SK-N-SH treated with all-trans-retinoic acid at 6 μM for 48 hours (cell line): ENCODE measurements at regions not wholly inside any gene's neighbourhood (a gene's known extent, or its start where the extent isn't known, plus 50 kb on each side); places are given as distances from the start of the nearest gene placed in this dataset.

Experiments
- ATAC-seq: fragments of 200-7000 bp; cut with Tn5 transposase; 3 replicates; pipeline ENCODE4 v1.9.1; 2020; ENCODE audit warnings: mild to moderate bottlenecking, moderate library complexity
- ARNTL ChIP-seq: fragments of 450-650 bp; formaldehyde crosslinking; IDR thresholded peaks from 2 replicates; pipeline ENCODE4 v1.5.0; 2020; ENCODE audit warnings: low read depth, mild to moderate bottlenecking, moderate library complexity, borderline replicate concordance
- BACH2 ChIP-seq: fragments of 250-450 bp; sonication (Bioruptor Pico); IDR thresholded peaks from 2 replicates; pipeline ENCODE4 v1.9.0; 2021; ENCODE audit warnings: mild to moderate bottlenecking, borderline replicate concordance
- CREB5 ChIP-seq: fragments of 250-450 bp; sonication (Bioruptor Pico); IDR thresholded peaks from 2 replicates; pipeline ENCODE4 v1.5.1; 2020; ENCODE audit warnings: low read depth, mild to moderate bottlenecking, moderate library complexity
- CSDC2 ChIP-seq: fragments of 250-450 bp; sonication (Bioruptor Pico); IDR thresholded peaks from 2 replicates; pipeline ENCODE4 v1.5.0; 2020; ENCODE audit warnings: mild to moderate bottlenecking, moderate library complexity
- CSRNP3 ChIP-seq: fragments of 250-450 bp; sonication (Bioruptor Pico); IDR thresholded peaks from 2 replicates; pipeline ENCODE4 v1.5.1; 2021; ENCODE audit warnings: mild to moderate bottlenecking, moderate library complexity
- GLIS3 ChIP-seq: fragments of 250-450 bp; sonication (Bioruptor Pico); IDR thresholded peaks from 2 replicates; pipeline ENCODE4 v1.5.0; 2020; ENCODE audit warnings: mild to moderate bottlenecking, moderate library complexity
- ISL1 ChIP-seq: fragments of 250-450 bp; sonication (Bioruptor Pico); IDR thresholded peaks from 2 replicates; pipeline ENCODE4 v2.1.2; 2022; ENCODE audit warnings: mild to moderate bottlenecking, moderate library complexity
- PATZ1 ChIP-seq: fragments of 250-450 bp; sonication (Bioruptor Pico); IDR thresholded peaks from 2 replicates; pipeline ENCODE4 v1.8.0; 2020; ENCODE audit warnings: mild to moderate bottlenecking, moderate library complexity, borderline replicate concordance
- POU6F1 ChIP-seq: fragments of 250-450 bp; sonication (Bioruptor Pico); IDR thresholded peaks from 2 replicates; pipeline ENCODE4 v1.8.0; 2021; ENCODE audit warnings: low read depth, mild to moderate bottlenecking, moderate library complexity, borderline replicate concordance
- PPARA ChIP-seq: fragments of 250-450 bp; sonication (Bioruptor Pico); IDR thresholded peaks from 2 replicates; pipeline ENCODE4 v1.5.0; 2020; ENCODE audit warnings: mild to moderate bottlenecking, borderline replicate concordance
- RARB ChIP-seq: fragments of 250-450 bp; sonication (Bioruptor Pico); IDR thresholded peaks from 2 replicates; pipeline ENCODE4 v1.8.0; 2021; ENCODE audit warnings: mild to moderate bottlenecking, moderate library complexity
- SNAI2 ChIP-seq: fragments of 250-450 bp; sonication (Bioruptor Pico); IDR thresholded peaks from 2 replicates; pipeline ENCODE4 v1.5.0; 2020; ENCODE audit warnings: mild to moderate bottlenecking, moderate library complexity
- TOX ChIP-seq: fragments of 250-450 bp; sonication (Bioruptor Pico); IDR thresholded peaks from 2 replicates; pipeline ENCODE4 v1.8.0; 2021; ENCODE audit warnings: mild to moderate bottlenecking, moderate library complexity, borderline replicate concordance
- TSHZ2 ChIP-seq: fragments of 250-450 bp; sonication (Bioruptor Pico); IDR thresholded peaks from 2 replicates; pipeline ENCODE4 v1.5.0; 2020; ENCODE audit warnings: mild to moderate bottlenecking, moderate library complexity
- ZC3H10 ChIP-seq: fragments of 250-450 bp; sonication (Bioruptor Pico); IDR thresholded peaks from 2 replicates; pipeline ENCODE4 v1.5.1; 2021; ENCODE audit warnings: mild to moderate bottlenecking, moderate library complexity
- ZFP3 ChIP-seq: fragments of 250-450 bp; sonication (Bioruptor Pico); IDR thresholded peaks from 2 replicates; pipeline ENCODE4 v1.5.0; 2020; ENCODE audit warnings: mild to moderate bottlenecking, moderate library complexity
- ZFP30 ChIP-seq: fragments of 450-650 bp; formaldehyde crosslinking; IDR thresholded peaks from 2 replicates; pipeline ENCODE4 v1.5.0; 2022; ENCODE audit warnings: mild to moderate bottlenecking, moderate library complexity
- ZNF565 ChIP-seq: fragments of 450-650 bp; formaldehyde crosslinking; conservative IDR thresholded peaks from 2 replicates; pipeline ENCODE4 v1.5.0; 2020; ENCODE audit warnings: low read depth, mild to moderate bottlenecking, moderate library complexity
- ZNF70 ChIP-seq: fragments of 450-650 bp; formaldehyde crosslinking; IDR thresholded peaks from 2 replicates; pipeline ENCODE4 v1.5.0; 2020; ENCODE audit warnings: mild to moderate bottlenecking, moderate library complexity
- ZNF8 ChIP-seq: fragments of 450-650 bp; formaldehyde crosslinking; IDR thresholded peaks from 2 replicates; pipeline ENCODE4 v1.5.0; 2020; ENCODE audit warnings: mild to moderate bottlenecking, moderate library complexity

DNA sequence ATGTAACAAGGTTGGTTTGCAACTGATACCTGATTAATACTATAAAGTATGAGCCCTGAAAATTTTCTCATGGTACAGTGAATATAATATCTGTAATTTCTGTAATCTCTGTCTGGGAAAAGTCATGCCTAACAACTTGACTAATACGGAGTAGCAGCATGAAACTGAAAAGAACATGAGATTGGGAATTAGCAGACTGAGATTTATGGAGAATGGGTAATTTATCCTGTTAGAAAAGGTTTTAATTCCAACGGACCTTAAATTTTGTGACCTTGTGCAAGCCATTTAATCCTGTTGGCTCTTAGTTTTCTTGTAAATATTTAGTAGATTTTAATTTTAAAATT lies 90.2 kb upstream of the CMC1 start:
- ATAC-seq, result no peak

DNA sequence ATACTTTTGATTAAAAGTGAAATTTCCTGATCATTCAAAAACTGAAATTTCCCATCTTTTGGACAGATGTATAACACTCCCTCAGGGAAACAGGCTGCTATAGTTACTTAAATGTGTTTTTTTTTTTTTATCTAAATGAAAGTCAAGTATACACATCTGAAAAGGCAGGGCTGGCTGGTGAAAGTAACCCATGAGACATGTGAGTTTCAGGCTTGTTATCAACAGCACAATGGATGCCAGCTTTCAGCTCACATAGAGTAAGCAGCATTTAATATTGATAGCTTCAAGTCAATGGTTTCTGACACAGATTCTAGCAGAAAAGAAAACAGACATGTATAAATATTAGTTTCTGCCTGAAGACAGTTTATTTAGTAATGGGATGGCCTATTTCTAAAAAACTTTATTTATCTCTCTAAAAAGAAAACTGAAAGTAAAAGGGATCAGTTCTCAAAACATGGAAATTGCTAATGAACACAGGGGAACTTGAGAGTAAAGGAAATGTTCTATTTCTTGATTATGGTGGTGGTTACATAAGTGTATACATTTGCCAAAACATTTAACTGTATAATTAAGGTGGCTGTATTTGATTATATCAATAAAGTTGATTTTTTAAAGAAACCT lies 89.7 kb upstream of the CMC1 start:
- no peak for TF ChIP-seq TSHZ2
- no peak for TF ChIP-seq RARB (CRISPR knock-in tag)
- TF ChIP-seq ZFP30, result no peak
- no peak for TF ChIP-seq SNAI2
- no peak for TF ChIP-seq POU6F1 (CRISPR knock-in tag)
- TF ChIP-seq TOX, result no peak
- TF ChIP-seq ZNF8 (CRISPR knock-in tag), result no peak
- no peak for TF ChIP-seq ZC3H10 (CRISPR knock-in tag)
- no peak for TF ChIP-seq CSRNP3 (CRISPR knock-in tag)

More for the DNA sequence above, 90.2 kb upstream of the CMC1 start:
- TF ChIP-seq ZNF8 (CRISPR knock-in tag) (no peak), CSDC2 (CRISPR knock-in tag) (no peak), ISL1 (CRISPR knock-in tag) (no peak), RARB (CRISPR knock-in tag) (no peak), PATZ1 (CRISPR knock-in tag) (no peak), PPARA (CRISPR knock-in tag) (no peak), ZFP30 (no peak), ZFP3 (CRISPR knock-in tag) (no peak), CREB5 (CRISPR knock-in tag) (no peak), ZNF565 (no peak), TSHZ2 (no peak), TOX (no peak), BACH2 (CRISPR knock-in tag) (no peak), ARNTL (CRISPR knock-in tag) (no peak), ZNF70 (CRISPR knock-in tag) (no peak), GLIS3 (CRISPR knock-in tag) (no peak), POU6F1 (CRISPR knock-in tag) (no peak), ZC3H10 (CRISPR knock-in tag) (no peak)

More for the DNA sequence above, 89.7 kb upstream of the CMC1 start:
- no peak for ATAC-seq
